GM19043 (cell line): ENCODE measurements at regions not wholly inside any gene's neighbourhood (a gene's known extent, or its start where the extent isn't known, plus 50 kb on each side); places are given as distances from the start of the nearest gene placed in this dataset.

Source experiments
- ATAC-seq: cut with Tn5 transposase; IDR thresholded peaks from one replicate; pipeline ENCODE4 v1.9.1; 2021; ENCODE audit warnings: low read depth; ENCODE audit not compliant: unreplicated experiment

GRCh38 chr7:32347244-32347828 lies 142.8 kb downstream of the LSM5 start:
- ATAC-seq, result no peak

GRCh38 chr7:32346253-32346652 lies 143.9 kb downstream of the LSM5 start:
- no peak for ATAC-seq

- ATAC-seq, result no peak
These were observed 153.5 kb downstream of the LSM5 start for GRCh38 chr7:32336726-32337125.

- no peak for ATAC-seq
These were observed 155.1 kb downstream of the LSM5 start for GRCh38 chr7:32335107-32335506.

- no peak for ATAC-seq
These were observed 159.6 kb downstream of the LSM5 start for GRCh38 chr7:32330602-32331001.

GRCh38 chr7:32326078-32326477 lies 164.1 kb downstream of the LSM5 start:
- no peak for ATAC-seq

- ATAC-seq, result no peak
These were observed 166.5 kb downstream of the LSM5 start for GRCh38 chr7:32323712-32324111.

- no peak for ATAC-seq
These were observed 171.2 kb downstream of the LSM5 start for GRCh38 chr7:32319012-32319382.

GRCh38 chr7:32318300-32319011 lies 171.7 kb downstream of the LSM5 start:
- ATAC-seq, result no peak

- ATAC-seq, result no peak
These were observed 173.3 kb downstream of the LSM5 start for GRCh38 chr7:32316839-32317238.

GRCh38 chr7:32314761-32315160 lies 175.4 kb downstream of the LSM5 start:
- ATAC-seq, result no peak

- no peak for ATAC-seq
These were observed 188.8 kb downstream of the LSM5 start for GRCh38 chr7:32301427-32301826.

GRCh38 chr7:32299133-32299702 lies 191.0 kb downstream of the LSM5 start:
- ATAC-seq, result no peak

GRCh38 chr7:32298408-32299132 lies 191.6 kb downstream of the LSM5 start:
- ATAC-seq, result no peak

GRCh38 chr7:32293833-32294232 lies 196.3 kb downstream of the LSM5 start:
- no peak for ATAC-seq

- no peak for ATAC-seq
These were observed 200.3 kb downstream of the LSM5 start for GRCh38 chr7:32289651-32290414.

- no peak for ATAC-seq
These were observed 204.5 kb downstream of the LSM5 start for GRCh38 chr7:32285698-32286097.

- no peak for ATAC-seq
These were observed 206.6 kb downstream of the LSM5 start for GRCh38 chr7:32283546-32283945.

GRCh38 chr7:32279500-32279899 lies 209.3 kb upstream of the PDE1C start:
- no peak for ATAC-seq

GRCh38 chr7:32275216-32276009 lies 205.2 kb upstream of the PDE1C start:
- no peak for ATAC-seq
